Heart left ventricle (tissue), 13 donors: ENCODE measurements at regions not wholly inside any gene's neighbourhood (a gene's known extent, or its start where the extent isn't known, plus 50 kb on each side); places are given as distances from the start of the nearest gene placed in this dataset.

Source experiments
- POLR2A ChIP-seq, 2 donors: fragments of 450-650 bp; IDR thresholded peaks; one replicate each; pipeline ENCODE4 v1.6.1; 2017; ENCODE audit warnings: antibody characterized with exemption in 2 of 2, mild to moderate bottlenecking in 2 of 2, moderate library complexity in 2 of 2
- TF ChIP-seq, protein P1 (sequence below), 12 donors: fragments of 200-600 bp; sonication (generic) in 4 of 12; IDR thresholded peaks; one replicate each; pipeline versions ENCODE4 v1.5.0 to v1.8.0; 2018 to 2022; ENCODE audit warnings: antibody characterized with exemption in 12 of 12, mild to moderate bottlenecking in 5 of 12
- donor health status: ischemic (EF 13 %, LVEDD 7.1; RV severe dilation, severe dysfunction).
- donor health status: DM: no; HTN: yes; CAD: no.
- donor health status: DM: no; HTN: no; CAD: no.
- donor health status: ischemic (EF 25% LVEDD 6.9; RV normal size, moderate dysfunction).
- donor health status: ischemic (EF 25% LVEDD 5.7; RV mildly dilated, moderate dysfunction).
- donor health status: ischemic (EF 35%, LVEDD 5.7; RV mildly dilated, moderate dysfunction).
- donor health status: nonischemic (EF 11% LVEDD 7.7; RV severe dilation, severe dysfunction).
- donor health status: DM: yes; HTN: yes; CAD: no.
- donor health status: PGD.
- donor health status: ischemic (EF 29% LVEDD 5.4; RV normal size, mild dysfunction).
- donor health status: nonischemic (EF 23%, LVEDD 6.1; RV moderate dilation, normal function).

DNA sequence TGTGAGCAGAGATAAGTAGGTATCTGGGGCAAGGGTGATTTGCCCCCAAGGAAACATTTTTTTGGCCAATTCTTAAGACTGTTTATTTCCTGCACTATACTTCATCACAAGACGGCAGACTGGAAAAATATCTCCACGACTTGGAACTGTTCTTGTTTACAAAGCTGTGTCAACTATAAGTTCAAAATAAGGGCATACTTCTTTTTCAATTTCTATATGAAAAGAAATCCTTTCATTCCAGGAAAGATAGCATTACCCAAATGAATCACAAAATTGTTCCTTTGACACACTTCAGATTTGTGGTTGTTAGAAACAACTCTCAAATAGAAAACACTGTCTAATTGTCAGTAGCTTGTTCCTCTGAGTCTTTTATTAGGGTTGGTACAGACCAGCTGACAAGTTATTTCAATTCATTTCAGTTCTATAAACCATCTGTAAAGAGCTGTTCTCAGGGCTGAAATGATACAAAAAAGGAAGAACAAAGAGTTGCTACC is 212.9 kb upstream of the PRDM1 start:
- TF ChIP-seq POLR2A (IDR thresholded peaks at IDR 0.05): no peak
- TF ChIP-seq, protein P1, sequence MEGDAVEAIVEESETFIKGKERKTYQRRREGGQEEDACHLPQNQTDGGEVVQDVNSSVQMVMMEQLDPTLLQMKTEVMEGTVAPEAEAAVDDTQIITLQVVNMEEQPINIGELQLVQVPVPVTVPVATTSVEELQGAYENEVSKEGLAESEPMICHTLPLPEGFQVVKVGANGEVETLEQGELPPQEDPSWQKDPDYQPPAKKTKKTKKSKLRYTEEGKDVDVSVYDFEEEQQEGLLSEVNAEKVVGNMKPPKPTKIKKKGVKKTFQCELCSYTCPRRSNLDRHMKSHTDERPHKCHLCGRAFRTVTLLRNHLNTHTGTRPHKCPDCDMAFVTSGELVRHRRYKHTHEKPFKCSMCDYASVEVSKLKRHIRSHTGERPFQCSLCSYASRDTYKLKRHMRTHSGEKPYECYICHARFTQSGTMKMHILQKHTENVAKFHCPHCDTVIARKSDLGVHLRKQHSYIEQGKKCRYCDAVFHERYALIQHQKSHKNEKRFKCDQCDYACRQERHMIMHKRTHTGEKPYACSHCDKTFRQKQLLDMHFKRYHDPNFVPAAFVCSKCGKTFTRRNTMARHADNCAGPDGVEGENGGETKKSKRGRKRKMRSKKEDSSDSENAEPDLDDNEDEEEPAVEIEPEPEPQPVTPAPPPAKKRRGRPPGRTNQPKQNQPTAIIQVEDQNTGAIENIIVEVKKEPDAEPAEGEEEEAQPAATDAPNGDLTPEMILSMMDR (IDR thresholded peaks at IDR 0.05): no peak
